ENCODE measurements at regions not wholly inside any gene's neighbourhood (a gene's known extent, or its start where the extent isn't known, plus 50 kb on each side); places are given as distances from the start of the nearest gene placed in this dataset.

DNA sequence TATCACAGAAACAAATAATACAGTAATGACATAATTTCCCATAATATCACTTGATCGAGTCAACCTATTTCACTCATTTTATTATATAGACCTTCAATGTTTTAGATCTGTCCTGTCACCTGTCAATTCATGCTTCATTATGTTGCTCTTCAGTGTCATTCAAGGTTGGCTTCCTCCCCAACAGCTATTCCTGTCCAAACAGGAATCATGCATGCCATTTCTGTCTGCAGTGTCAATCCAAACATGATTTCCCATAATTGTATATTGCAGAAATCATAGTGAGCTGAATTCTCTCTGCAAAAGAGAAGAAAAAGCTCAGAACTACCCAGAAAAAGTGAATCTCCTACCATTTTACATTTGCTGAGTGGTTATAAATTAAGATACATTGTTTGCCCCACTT lies 628.6 kb downstream of the NR4A2 start:
- no peaks in the 10 kb centered on the region for H3K27me3 ChIP-seq (replicated peaks; ENCODE audit: control insufficient read depth, insufficient read depth, low read length)
- H3K4me1 Mint-ChIP-seq (ENCODE audit: low read depth, unreplicated experiment): no peaks in the 10 kb centered on the region
- intact Hi-C loops (cut with micrococcal nuclease; ENCODE audit: unreplicated experiment): no loop called here
- CTCF ChIA-PET: no interaction called here
- no peak overlapping the region for H3K4me3 Mint-ChIP-seq (ENCODE audit: unreplicated experiment)
- H3K9me3 ChIP-seq: no peaks in the 10 kb centered on the region
- H3K9me3 Mint-ChIP-seq (ENCODE audit: unreplicated experiment): no peaks in the 10 kb centered on the region
- no peaks in the 10 kb centered on the region for H3K36me3 Mint-ChIP-seq (ENCODE audit: insufficient read depth, unreplicated experiment)
- no peak for DNase-seq
- TF ChIP-seq, protein P1, sequence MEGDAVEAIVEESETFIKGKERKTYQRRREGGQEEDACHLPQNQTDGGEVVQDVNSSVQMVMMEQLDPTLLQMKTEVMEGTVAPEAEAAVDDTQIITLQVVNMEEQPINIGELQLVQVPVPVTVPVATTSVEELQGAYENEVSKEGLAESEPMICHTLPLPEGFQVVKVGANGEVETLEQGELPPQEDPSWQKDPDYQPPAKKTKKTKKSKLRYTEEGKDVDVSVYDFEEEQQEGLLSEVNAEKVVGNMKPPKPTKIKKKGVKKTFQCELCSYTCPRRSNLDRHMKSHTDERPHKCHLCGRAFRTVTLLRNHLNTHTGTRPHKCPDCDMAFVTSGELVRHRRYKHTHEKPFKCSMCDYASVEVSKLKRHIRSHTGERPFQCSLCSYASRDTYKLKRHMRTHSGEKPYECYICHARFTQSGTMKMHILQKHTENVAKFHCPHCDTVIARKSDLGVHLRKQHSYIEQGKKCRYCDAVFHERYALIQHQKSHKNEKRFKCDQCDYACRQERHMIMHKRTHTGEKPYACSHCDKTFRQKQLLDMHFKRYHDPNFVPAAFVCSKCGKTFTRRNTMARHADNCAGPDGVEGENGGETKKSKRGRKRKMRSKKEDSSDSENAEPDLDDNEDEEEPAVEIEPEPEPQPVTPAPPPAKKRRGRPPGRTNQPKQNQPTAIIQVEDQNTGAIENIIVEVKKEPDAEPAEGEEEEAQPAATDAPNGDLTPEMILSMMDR (IDR thresholded peaks at IDR 0.05; ENCODE audit: insufficient read depth in 1 of 2, low read depth in 1 of 2, low read length in 1 of 2, severe bottlenecking in 1 of 2, unreplicated experiment in 1 of 2): no peak
- H3K4me1 ChIP-seq: no peaks in the 10 kb centered on the region
- POLR2A ChIA-PET: no interaction called here
- H3K27ac Mint-ChIP-seq (ENCODE audit: unreplicated experiment): no peak overlapping the region
- H3K4me3 ChIP-seq (ENCODE audit: low read depth, low read length): no peak overlapping the region
- no TSS peak for BruUV-seq (replicated peaks)
- H3K27me3 Mint-ChIP-seq (ENCODE audit: insufficient read depth, unreplicated experiment): no peaks in the 10 kb centered on the region
- no peaks in the 10 kb centered on the region for H3K36me3 ChIP-seq (ENCODE audit: control insufficient read depth, insufficient read depth, low read length)

DNA sequence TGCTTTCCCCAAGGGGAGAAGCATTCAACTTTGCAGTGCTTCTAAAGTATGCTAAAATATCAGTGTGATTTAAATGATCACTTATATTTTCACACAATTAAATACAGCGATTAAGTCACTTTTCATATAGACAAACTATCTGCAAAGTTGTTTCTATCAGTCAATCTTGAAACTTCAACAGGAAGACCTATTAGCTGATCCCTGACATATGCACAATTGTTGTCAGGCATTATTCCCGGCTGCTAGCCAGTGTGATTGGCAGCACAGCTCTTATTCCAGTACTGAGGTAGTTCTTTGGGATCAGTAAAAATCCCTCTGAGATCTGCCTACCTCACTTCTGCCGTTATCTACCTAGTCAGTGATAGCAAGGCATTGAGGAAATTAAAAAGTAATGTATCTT lies 629.5 kb downstream of the NR4A2 start:
- Mint-ChIP-seq H3K9me3 (ENCODE audit: unreplicated experiment) (no peaks in the 10 kb centered on the region), H3K27ac (ENCODE audit: unreplicated experiment) (no peak overlapping the region), H3K27me3 (ENCODE audit: insufficient read depth, unreplicated experiment) (no peaks in the 10 kb centered on the region), H3K4me3 (ENCODE audit: unreplicated experiment) (no peak overlapping the region), H3K36me3 (ENCODE audit: insufficient read depth, unreplicated experiment) (no peaks in the 10 kb centered on the region), H3K4me1 (ENCODE audit: low read depth, unreplicated experiment) (no peaks in the 10 kb centered on the region)
- intact Hi-C loops (cut with micrococcal nuclease; ENCODE audit: unreplicated experiment): no loop called here
- CTCF ChIA-PET: interaction anchor here (0.6 kb wide), 1 partner anchor 453 kb away, joined by 3 read pairs; no protein-coding TSS in a partner anchor
- TF ChIP-seq, protein P1 (IDR thresholded peaks at IDR 0.05; ENCODE audit: insufficient read depth in 1 of 2, low read depth in 1 of 2, low read length in 1 of 2, severe bottlenecking in 1 of 2, unreplicated experiment in 1 of 2): no peak
- no TSS peak for BruUV-seq (replicated peaks)
- Histone ChIP-seq H3K9me3 (no peaks in the 10 kb centered on the region), H3K36me3 (ENCODE audit: control insufficient read depth, insufficient read depth, low read length) (no peaks in the 10 kb centered on the region), H3K4me1 (no peaks in the 10 kb centered on the region), H3K4me3 (ENCODE audit: low read depth, low read length) (no peak overlapping the region), H3K27me3 (replicated peaks; ENCODE audit: control insufficient read depth, insufficient read depth, low read length) (no peaks in the 10 kb centered on the region)
- no peak for DNase-seq
- POLR2A ChIA-PET: no interaction called here

DNA sequence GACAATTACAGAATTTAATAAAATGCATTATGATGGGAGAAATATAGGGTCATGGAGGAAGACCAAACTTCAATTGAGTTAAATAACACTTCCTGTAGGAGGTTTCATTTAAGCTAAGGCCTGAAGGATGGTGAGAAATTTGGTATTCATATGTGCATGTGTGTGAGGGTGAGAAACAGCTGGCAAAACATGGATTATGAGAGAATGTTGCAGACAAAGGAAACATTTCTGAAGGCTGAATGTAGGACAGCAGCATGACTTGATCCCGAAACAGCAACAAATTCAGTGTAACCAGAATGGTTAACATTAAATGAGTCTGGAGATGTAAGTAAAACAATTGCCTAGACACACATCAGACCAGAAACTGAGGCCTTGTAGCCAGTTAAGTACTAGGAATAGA lies 630.8 kb downstream of the NR4A2 start:
- no peaks in the 10 kb centered on the region for H3K36me3 Mint-ChIP-seq (ENCODE audit: insufficient read depth, unreplicated experiment)
- H3K27ac Mint-ChIP-seq (ENCODE audit: unreplicated experiment): no peak overlapping the region
- H3K9me3 ChIP-seq: no peaks in the 10 kb centered on the region
- ChIA-PET CTCF (no interaction called here), POLR2A (no interaction called here)
- TF ChIP-seq, protein P1 (IDR thresholded peaks at IDR 0.05; ENCODE audit: insufficient read depth in 1 of 2, low read depth in 1 of 2, low read length in 1 of 2, severe bottlenecking in 1 of 2, unreplicated experiment in 1 of 2): no peak
- intact Hi-C loops (cut with micrococcal nuclease; ENCODE audit: unreplicated experiment): no loop called here
- H3K4me3 ChIP-seq (ENCODE audit: low read depth, low read length): no peak overlapping the region
- no peaks in the 10 kb centered on the region for H3K9me3 Mint-ChIP-seq (ENCODE audit: unreplicated experiment)
- no peak for DNase-seq
- no TSS peak for BruUV-seq (replicated peaks)
- H3K27me3 Mint-ChIP-seq (ENCODE audit: insufficient read depth, unreplicated experiment): no peaks in the 10 kb centered on the region
- no peak overlapping the region for H3K4me3 Mint-ChIP-seq (ENCODE audit: unreplicated experiment)
- H3K27me3 ChIP-seq (replicated peaks; ENCODE audit: control insufficient read depth, insufficient read depth, low read length): no peaks in the 10 kb centered on the region
- H3K4me1 Mint-ChIP-seq (ENCODE audit: low read depth, unreplicated experiment): no peaks in the 10 kb centered on the region
- no peaks in the 10 kb centered on the region for H3K36me3 ChIP-seq (ENCODE audit: control insufficient read depth, insufficient read depth, low read length)
- H3K4me1 ChIP-seq: no peaks in the 10 kb centered on the region

Data from Caco-2 (cell line).